Stimulated activated naive CD8-positive, alpha-beta T cell treated with anti-CD3 and anti-CD28 coated beads, Interleukin-15, Interleukin-2, amounts not matched to agents 100 U/mL and 50 U/mL, for 24 hours (primary cell): ENCODE measurements at regions not wholly inside any gene's neighbourhood (a gene's known extent, or its start where the extent isn't known, plus 50 kb on each side); places are given as distances from the start of the nearest gene placed in this dataset.
"Not testable (repeated sequence)": the region's sequence is repeated elsewhere in the genome, so short reads cannot be mapped to it uniquely, and the experiment has no call there.

Experiments used
- ATAC-seq: fragments of 150-1000 bp; cut with Tn5 transposase; one replicate; pipeline ENCODE4 v1.10.0; 2021
- DNase-seq: peaks from one replicate; pipeline ENCODE4 v3.0.0; 2021

GRCh38 chr14:53668897-53669296 is 287.7 kb downstream of the BMP4 start:
- DNase-seq (no peak), ATAC-seq (no peak)

GRCh38 chr14:53663709-53664108 is 292.9 kb downstream of the BMP4 start:
- ATAC-seq = no peak

GRCh38 chr14:53655080-53655785 is 301.4 kb downstream of the BMP4 start:
- no peak for DNase-seq
- no peak for ATAC-seq

More at GRCh38 chr14:53663709-53664108, 292.9 kb downstream of the BMP4 start:
- no peak for DNase-seq

DNA sequence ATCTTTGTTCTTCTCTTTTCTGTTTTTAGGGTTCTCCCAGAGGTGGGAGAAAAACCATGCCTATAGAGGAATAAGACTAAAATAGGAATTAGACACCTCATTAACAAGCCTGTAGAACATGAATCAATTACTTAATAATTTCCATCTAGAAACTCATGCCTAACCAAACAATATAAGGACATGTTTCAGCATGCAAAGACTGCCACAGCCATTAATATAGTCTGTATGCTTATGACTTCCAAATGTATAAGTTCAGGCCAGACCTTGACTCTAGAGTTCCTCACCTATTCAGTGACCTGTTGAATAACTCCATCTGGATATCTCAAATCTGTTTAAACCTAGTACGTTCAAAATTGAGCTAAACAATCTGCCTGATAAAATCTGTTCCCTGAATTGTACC is 304.6 kb downstream of the BMP4 start:
- ATAC-seq (no peak), DNase-seq (no peak)

DNA sequence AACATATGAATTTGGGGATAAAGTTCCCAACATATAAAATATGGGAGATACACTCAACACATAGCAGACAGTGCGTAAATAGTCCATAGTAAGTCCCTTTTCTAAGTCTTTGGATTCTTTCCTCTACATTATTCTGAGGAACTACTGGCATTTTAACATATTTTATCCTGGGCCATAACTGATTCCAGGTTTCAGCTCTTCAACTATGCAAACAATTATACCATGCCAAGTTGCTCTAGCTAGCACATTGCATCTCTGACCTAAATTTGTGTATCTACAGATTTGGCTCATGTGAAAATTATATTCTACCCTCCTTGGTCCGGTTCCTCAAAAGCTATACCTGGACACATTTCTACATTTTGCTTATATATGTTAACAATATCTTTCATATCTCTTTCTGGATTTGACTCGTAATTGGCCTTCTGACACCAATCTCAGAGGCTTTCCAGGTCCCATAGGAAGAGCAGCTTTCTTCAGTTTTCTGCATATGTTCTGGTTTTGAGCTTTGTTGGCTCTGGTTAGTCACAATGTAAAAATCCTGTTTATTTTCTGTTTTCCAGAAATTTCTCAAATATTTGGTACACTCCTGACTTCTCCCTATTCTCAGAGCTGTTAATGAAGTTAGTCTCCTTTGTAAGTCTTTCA is 305.4 kb downstream of the BMP4 start:
- DNase-seq (no peak), ATAC-seq (no peak)

GRCh38 chr14:53646925-53647324 is 309.7 kb downstream of the BMP4 start:
- DNase-seq (no peak), ATAC-seq (no peak)

DNA sequence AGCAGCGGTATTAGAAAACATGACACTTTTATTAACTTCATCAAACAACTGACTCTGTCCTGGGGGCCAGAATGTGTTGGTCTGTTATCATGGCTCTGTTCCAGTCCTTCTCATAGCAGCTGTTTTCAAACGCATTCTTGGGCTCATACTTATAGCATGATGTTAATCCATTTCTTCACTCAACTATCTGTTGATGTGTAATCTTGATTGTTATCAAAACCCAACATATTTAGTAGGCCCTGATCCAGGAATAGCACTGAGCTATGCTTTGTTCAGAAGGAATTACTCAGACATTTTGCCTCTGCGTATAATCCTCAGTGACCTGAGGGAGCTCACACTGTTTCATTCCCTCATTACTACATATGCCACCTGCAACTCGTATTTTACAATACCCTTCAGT is 315.9 kb downstream of the BMP4 start:
- ATAC-seq = no peak
- DNase-seq = no peak

GRCh38 chr14:53638966-53639365 is 317.7 kb downstream of the BMP4 start:
- DNase-seq (no peak), ATAC-seq (no peak)

DNA sequence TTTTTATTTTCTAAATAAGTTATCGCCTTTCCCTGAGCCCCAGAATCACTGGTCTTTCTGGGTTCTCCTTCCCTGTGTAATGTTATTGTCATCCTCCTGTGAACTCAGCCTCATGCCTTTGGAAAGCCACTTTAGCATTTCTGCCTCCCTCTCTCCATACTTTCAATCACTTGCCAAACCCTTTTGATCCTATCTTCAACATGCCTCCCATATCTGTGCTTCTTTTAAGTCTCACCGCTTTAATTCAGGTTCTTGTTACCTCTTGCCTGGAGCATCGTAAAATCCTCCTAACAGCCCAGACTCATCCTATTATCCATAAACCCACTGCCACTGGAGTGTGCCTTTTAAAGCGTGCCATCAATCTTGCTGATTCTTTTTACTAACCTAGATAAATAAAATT is 321.8 kb downstream of the BMP4 start:
- ATAC-seq = no peak
- DNase-seq = no peak

- DNase-seq = no peak
- no peak for ATAC-seq
Observed at GRCh38 chr14:53630336-53630735, 326.3 kb downstream of the BMP4 start.

DNA sequence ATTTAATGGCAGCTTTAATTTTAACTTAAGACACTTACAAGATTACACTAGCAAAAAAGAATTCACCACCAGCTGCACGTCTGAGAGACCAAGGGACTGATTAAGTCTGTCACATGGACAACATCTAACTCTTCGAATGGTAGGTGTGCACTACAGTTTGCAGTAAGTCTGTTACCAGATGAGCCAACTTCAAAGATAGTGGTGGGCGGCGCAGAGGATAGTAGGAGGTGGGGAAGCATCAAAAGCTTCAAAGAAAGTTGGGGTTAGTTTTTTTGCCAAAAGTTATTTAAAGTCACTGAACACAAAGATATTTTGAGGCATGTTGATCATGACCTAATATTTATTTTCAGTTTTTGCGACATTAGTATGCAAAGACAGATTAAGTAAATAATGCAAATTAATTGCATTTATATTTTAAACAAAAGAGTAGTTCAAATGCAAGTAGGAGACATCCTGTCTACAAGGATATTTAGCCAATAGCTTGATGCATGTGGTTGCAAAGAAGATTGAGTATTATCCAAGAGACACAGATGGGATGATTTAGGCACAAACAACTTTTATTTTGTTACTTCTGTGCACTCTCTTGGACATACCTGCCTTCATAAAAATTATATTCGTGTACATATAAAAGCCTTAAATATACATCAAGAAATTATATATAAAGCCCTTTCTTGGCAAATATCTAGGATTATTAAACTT is 327.7 kb downstream of the BMP4 start:
- no peak for ATAC-seq
- DNase-seq = no peak

DNA sequence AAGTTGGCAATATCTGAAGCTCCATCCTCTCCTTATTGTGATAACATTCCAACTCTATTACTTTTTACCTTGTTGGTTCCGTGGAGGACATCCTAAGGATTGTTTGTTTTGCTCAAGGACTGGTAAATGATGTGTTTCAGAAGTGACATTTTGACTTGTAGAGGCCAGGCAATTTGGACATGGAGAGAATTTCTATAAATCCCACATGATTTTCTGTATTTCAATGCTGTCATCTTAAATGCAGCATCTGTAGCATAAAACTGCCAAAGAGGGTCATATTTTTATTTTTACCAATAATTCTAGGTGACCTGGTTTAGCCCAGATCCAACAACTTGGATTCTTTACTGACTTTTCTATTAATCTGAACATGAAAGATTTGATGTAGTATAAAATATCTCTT is 328.4 kb downstream of the BMP4 start:
- DNase-seq (no peak), ATAC-seq (no peak)

DNA sequence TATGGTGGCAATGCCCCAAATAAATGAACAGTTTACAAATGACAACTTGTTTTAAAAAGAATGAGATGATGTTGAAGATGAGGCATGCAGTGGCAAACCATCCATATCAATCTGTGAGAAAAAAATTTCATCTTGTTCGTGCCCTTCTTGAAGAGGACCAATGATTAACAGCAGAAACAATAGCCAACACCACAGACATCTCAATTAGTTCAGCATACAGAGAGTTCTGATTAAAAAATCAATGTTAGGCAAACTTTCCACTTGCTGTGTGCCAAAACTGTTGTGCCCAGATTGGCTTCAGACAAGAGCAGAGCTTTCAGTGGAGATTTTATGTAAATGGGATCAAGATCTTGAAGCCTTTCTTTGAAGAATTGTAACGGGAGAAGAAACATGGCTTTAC is 329.9 kb downstream of the BMP4 start:
- ATAC-seq = no peak
- DNase-seq = no peak

DNA sequence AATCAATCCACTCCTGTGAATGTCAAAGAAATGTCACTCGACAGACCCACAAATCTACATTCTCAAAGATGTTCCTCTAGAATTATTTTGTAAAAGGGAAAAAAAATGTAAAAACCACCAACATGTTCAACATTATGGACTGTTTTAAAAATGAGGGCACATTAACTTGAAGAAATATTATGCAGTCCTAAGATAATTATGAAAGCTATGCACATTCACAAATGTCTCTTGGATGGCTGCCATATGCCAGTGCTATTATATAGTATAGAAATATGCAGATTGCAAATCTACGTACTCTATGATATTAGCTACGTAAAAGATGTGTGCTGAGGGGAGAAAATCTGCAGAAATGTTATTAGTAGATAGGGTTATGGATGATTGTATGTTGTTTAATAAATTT is 334.2 kb downstream of the BMP4 start:
- DNase-seq = no peak
- ATAC-seq = no peak

DNA sequence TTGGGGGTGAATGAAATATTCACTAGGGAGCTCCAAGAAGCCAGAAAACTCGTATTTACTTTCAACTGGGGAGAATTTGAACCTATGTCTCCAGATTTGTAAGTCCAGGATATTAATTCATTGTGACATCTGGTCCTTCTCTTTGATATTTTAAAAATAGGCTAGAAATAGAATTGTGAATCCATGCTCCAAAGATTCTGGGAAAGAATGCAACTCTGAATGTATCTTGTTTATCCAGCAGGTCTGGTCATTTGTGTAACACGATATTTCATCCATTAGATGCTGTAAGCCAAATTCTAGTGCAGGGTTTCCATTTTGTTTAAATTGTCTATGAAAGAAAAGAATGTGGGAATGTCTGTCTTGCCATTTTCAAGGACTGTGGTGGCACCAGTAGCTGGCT is 334.7 kb downstream of the BMP4 start:
- DNase-seq = no peak
- no peak for ATAC-seq

- no peak for DNase-seq
Observed at GRCh38 chr14:53621433-53621832, 335.2 kb downstream of the BMP4 start.

DNA sequence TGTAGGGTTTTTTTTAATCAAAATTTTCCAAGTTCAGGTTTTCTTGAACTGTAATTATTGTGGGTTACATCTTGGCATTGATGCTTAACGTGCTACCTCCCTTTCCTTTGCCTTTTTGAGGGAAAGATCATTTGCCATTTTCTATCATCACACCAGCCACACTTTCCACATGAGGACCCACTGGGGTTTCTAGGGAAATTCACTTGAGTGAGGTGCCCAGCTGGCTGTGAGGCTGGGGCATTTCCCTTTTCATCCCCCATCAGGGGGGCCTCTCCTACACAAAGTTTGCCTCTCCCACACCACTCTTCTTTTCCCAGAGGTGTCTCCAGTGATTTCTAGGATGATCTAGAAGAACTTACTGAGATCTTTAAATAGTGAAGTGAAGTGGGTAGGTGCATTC is 335.7 kb downstream of the BMP4 start:
- no peak for ATAC-seq
- no peak for DNase-seq

More at GRCh38 chr14:53621433-53621832, 335.2 kb downstream of the BMP4 start:
- no peak for ATAC-seq

DNA sequence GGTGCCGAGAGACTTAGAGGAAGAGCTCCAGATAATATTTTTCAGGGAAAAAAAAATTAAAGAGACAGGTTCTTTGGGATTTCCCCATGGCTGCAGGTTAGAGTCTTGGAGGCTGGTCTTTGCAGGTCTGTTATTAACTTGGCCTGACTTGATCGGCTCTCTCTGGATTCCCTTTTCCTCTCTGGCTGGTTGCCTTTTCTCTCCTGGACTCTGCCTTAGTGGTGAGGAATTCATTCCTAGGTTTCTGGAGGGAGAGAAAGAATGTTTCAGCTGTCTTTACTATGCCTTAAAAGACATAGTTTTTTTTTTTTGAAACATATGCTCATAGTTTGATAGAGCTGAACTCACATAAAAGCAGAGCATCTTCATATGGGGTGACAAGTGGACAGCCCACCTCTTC is 336.3 kb downstream of the BMP4 start:
- no peak for ATAC-seq
- no peak for DNase-seq

DNA sequence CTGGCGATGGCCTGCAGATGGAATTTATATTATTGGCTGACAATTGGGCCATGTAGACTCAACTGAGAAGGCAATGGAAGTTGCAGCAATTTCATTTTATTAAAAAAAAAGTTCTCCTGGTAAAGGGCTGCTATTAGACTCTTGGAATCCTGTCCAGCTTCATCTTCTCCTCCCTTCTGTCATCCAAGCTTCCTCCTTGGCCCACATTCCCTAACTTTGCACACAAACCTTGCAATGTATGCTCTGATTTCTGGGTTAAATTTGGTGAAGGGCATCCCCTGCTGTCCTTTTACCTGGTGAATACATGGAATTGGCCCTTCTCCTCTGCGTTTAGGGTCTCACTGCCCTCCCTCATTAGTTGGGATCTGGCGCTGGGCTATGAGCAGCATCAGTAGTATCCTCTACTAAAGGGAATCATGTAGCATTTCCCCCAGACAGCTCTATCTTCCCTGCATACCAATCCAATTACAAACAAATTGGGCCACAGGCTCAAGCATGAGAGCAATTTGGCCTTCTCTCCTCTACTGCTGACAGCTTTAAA is 336.9 kb downstream of the BMP4 start:
- DNase-seq (no peak), ATAC-seq (no peak)

DNA sequence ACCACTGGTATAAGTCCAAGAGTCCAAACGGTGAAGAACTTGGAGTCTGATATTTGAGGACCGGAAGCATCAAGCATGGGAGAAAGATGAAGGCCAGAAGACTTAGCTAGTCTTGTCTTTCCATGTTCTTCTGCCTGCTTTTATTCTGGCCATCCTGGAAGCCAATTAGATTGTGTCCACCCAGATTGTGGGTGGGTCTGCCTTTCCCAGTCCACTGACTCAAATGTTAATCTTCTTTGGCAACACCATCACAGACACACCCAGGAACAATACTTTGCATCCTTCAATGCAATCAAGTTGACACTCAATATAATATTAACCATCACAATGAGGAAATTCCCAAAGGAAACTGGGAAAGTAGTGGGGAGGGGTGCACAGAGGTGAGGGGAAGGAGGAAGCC is 340.1 kb downstream of the BMP4 start:
- not testable (repeated sequence) for DNase-seq, ATAC-seq

- no peak for DNase-seq
- ATAC-seq = no peak
Observed at GRCh38 chr14:53615252-53615651, 341.4 kb downstream of the BMP4 start.

- no peak for DNase-seq
- peak; percentile 69 for ATAC-seq
Observed at GRCh38 chr14:53613404-53614253, 343.0 kb downstream of the BMP4 start.
